Vagina (tissue), 2 donors: ENCODE measurements at regions not wholly inside any gene's neighbourhood (a gene's known extent, or its start where the extent isn't known, plus 50 kb on each side); places are given as distances from the start of the nearest gene placed in this dataset.

Experiments
- POLR2A ChIP-seq, 2 donors: fragments of 450-650 bp; IDR thresholded peaks; one replicate each; pipeline ENCODE4 v1.6.1; 2017; ENCODE audit warnings: antibody characterized with exemption in 2 of 2, mild to moderate bottlenecking in 2 of 2, moderate library complexity in 2 of 2
- TF ChIP-seq, protein P1 (sequence below), 3 experiments: fragments of 450-650 bp in 2 of 3; fragments of 200-600 bp in 1 of 3; sonication (generic) in 1 of 3; IDR thresholded peaks; one replicate each; pipeline ENCODE4 v1.5.1; 2017 to 2019; ENCODE audit warnings: antibody characterized with exemption in 3 of 3, mild to moderate bottlenecking in 2 of 3, moderate library complexity in 2 of 3

DNA sequence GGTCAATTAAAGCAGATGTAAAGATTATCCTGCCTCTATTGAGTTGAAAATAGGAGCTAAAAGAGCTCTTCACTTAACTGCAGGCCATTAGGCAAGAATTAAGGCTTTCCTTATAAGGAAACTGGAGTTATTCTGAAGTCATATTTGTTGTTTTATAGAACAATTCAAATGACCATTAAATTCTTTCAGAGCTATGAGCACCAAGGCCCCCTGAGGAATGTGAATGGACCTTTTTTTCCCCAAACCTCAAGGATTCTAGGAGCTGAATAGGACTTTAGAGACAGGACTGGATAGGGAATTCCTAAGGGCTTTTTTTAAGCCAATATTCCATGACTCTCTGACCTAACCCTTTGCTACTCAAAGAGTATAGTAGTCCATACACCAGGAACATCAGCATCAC lies 565.7 kb upstream of the BTBD3 start:
- no peak for TF ChIP-seq POLR2A (IDR thresholded peaks at IDR 0.05)
- TF ChIP-seq, protein P1, sequence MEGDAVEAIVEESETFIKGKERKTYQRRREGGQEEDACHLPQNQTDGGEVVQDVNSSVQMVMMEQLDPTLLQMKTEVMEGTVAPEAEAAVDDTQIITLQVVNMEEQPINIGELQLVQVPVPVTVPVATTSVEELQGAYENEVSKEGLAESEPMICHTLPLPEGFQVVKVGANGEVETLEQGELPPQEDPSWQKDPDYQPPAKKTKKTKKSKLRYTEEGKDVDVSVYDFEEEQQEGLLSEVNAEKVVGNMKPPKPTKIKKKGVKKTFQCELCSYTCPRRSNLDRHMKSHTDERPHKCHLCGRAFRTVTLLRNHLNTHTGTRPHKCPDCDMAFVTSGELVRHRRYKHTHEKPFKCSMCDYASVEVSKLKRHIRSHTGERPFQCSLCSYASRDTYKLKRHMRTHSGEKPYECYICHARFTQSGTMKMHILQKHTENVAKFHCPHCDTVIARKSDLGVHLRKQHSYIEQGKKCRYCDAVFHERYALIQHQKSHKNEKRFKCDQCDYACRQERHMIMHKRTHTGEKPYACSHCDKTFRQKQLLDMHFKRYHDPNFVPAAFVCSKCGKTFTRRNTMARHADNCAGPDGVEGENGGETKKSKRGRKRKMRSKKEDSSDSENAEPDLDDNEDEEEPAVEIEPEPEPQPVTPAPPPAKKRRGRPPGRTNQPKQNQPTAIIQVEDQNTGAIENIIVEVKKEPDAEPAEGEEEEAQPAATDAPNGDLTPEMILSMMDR (IDR thresholded peaks at IDR 0.05) = no peak
